ENCODE measurements at regions not wholly inside any gene's neighbourhood (a gene's known extent, or its start where the extent isn't known, plus 50 kb on each side); places are given as distances from the start of the nearest gene placed in this dataset.

- no peak for DNase-seq (ENCODE audit: low spot score)
Observed at GRCh38 chr6:159099276-159099675, 54.5 kb upstream of the TAGAP start.

GRCh38 chr6:159098636-159099106 is 53.9 kb upstream of the TAGAP start:
- no peak for DNase-seq (ENCODE audit: low spot score)

DNA sequence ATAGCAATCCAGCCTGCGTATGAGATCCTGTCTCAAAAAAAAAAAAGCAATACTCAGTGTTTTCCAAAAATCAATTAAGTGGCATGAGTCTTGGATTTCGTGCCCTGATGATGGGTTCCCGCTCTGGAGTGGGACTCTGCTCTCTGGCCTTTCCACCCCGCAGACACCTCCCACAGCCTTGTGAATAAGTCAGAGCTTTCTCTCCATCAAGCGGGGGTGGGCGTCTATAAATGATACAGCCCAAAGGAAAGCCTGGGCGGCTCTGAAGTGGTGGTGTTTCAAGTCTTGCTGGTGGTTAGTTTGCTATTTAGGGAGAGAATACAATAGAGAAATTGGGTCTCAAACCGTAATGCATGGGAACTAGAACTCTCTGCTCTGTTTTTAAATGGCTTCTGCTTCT is 52.5 kb upstream of the TAGAP start:
- no peak for DNase-seq (ENCODE audit: low spot score)

- DNase-seq (ENCODE audit: low spot score): no peak
Observed at GRCh38 chr6:159095616-159096015, 50.8 kb upstream of the TAGAP start.

DNA sequence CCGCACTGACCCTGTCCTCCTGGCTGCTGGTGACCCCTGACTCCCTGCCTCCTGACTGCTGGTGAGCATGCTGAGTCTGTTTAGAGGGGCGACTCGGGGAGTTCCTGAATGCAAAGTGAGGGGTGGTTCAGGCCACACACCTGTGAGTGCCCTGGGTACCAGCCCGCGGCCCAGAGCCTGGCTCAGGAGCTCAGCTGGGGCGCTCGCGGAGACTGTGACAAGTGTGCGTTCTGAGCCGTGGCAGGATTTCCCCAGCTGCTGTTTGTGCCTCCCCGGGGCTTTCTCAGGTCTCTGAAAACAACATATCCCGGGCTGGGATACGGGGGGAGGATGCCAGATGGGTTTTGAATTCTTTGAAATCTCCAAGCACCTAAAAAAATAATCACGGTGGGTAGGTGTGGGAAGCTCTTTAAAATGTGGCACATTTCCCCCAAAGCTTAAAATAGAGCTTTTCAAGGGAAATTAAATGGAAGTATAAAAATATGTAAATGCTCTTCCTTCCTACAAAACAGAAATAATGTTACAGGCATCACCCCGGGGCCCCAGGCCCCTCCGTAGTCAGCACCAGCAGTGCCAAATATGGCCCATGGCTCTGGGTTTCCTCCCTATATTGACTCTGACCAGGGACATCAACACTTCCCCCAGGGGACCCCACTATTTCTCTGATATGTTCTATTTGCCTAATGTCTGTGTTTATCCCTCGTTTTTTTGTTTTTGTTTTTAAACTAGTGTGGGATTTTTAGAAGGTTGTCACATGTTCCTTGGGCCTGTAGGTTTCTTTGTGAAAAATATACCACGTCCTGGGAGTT is 49.9 kb upstream of the TAGAP start:
- DNase-seq (ENCODE audit: low spot score): no peak

All from AG08396 (cell line).